Mesothelial cell of epicardium (in vitro differentiated cells): ENCODE measurements at regions not wholly inside any gene's neighbourhood (a gene's known extent, or its start where the extent isn't known, plus 50 kb on each side); places are given as distances from the start of the nearest gene placed in this dataset.

ENCODE experiments used
- DNase-seq, 2 experiments: peaks; one replicate each; pipeline ENCODE4 v3.0.0; 2021; ENCODE audit warnings: low spot score in 2 of 2; ENCODE audit not compliant: unreplicated experiment in 2 of 2
- H3K27ac Mint-ChIP-seq: 2 replicates; pipeline ENCODE4 v1.8.0; 2021; ENCODE audit warnings: mixed read lengths
- H3K27me3 Mint-ChIP-seq: 2 replicates; pipeline ENCODE4 v1.8.0; 2021; ENCODE audit warnings: low read depth, mixed read lengths
- H3K36me3 Mint-ChIP-seq: 2 replicates; pipeline ENCODE4 v1.8.0; 2021; ENCODE audit warnings: mixed read lengths
- H3K4me1 Mint-ChIP-seq: 2 replicates; pipeline ENCODE4 v1.8.0; 2021; ENCODE audit warnings: mixed read lengths
- H3K4me3 Mint-ChIP-seq: 2 replicates; pipeline ENCODE4 v1.8.0; 2021; ENCODE audit warnings: mild to moderate bottlenecking, moderate library complexity, mixed read lengths
- H3K9me3 Mint-ChIP-seq: 2 replicates; pipeline ENCODE4 v1.8.0; 2021; ENCODE audit warnings: mixed read lengths
- TF ChIP-seq, protein P1 (sequence below): fragments of 200-600 bp; sonication (generic); IDR thresholded peaks from one replicate; pipeline ENCODE4 v1.5.0; 2021; ENCODE audit warnings: antibody characterized with exemption; ENCODE audit not compliant: unreplicated experiment

DNA sequence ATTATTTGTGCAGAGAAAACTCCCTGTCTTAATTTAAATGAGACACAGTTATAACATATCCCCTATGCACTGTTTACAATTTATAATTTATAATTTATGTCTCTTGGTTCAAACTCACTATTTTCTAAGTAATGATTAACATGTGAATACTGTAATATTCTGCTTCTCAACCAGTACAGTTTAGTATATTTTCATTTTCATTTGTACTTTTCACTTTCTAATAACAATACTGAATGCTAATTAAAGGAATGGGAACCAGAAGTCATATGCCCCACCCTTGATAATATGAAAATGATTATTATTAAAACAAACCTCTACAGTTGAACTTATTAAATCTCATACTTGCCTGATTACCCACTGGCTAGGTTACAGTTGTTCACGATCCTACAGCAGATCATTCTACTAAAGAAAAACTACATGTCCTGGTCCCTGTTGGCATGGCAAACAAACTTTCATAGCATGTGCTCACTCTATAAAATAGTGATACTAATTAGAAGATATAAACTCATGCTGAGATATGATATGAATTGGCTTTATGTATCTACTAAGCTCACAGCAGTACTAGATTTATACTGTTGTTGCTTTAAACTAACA, 66.4 kb downstream of the POU5F2 start:
- no peaks in the 10 kb centered on the region for H3K36me3 Mint-ChIP-seq
- H3K4me3 Mint-ChIP-seq, result no peak overlapping the region
- H3K27ac Mint-ChIP-seq, result no peak overlapping the region
- H3K27me3 Mint-ChIP-seq, result peaks cover 2% of the 10 kb centered on the region
- no peak for DNase-seq
- H3K9me3 Mint-ChIP-seq, result peaks cover 3% of the 10 kb centered on the region
- TF ChIP-seq, protein P1, sequence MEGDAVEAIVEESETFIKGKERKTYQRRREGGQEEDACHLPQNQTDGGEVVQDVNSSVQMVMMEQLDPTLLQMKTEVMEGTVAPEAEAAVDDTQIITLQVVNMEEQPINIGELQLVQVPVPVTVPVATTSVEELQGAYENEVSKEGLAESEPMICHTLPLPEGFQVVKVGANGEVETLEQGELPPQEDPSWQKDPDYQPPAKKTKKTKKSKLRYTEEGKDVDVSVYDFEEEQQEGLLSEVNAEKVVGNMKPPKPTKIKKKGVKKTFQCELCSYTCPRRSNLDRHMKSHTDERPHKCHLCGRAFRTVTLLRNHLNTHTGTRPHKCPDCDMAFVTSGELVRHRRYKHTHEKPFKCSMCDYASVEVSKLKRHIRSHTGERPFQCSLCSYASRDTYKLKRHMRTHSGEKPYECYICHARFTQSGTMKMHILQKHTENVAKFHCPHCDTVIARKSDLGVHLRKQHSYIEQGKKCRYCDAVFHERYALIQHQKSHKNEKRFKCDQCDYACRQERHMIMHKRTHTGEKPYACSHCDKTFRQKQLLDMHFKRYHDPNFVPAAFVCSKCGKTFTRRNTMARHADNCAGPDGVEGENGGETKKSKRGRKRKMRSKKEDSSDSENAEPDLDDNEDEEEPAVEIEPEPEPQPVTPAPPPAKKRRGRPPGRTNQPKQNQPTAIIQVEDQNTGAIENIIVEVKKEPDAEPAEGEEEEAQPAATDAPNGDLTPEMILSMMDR, result no peak
- H3K4me1 Mint-ChIP-seq, result peaks cover 32% of the 10 kb centered on the region

DNA sequence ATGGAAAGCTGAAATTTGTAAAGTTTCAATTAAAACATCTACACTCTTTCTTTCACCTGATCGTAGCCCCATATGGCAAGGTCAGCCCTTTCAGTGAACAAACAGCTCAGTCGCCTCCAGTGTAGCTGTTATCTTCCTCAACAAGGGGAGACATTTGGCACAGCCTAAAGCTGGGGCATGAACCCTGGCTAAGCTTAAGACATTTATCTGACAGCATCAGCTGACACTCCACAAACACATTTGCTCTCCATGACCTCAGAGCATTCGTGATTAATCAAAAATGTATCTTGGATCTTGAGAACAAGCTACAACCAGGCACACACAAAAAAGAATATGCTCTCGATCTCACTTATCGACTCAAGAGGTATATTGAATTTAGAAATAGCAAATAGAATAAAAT, 67.3 kb downstream of the POU5F2 start:
- Mint-ChIP-seq H3K9me3 (peaks cover 3% of the 10 kb centered on the region), H3K4me3 (no peak overlapping the region), H3K27ac (no peak overlapping the region), H3K27me3 (peaks cover 3% of the 10 kb centered on the region), H3K36me3 (no peaks in the 10 kb centered on the region), H3K4me1 (peaks cover 32% of the 10 kb centered on the region)
- TF ChIP-seq, protein P1, result no peak
- DNase-seq, result no peak

DNA sequence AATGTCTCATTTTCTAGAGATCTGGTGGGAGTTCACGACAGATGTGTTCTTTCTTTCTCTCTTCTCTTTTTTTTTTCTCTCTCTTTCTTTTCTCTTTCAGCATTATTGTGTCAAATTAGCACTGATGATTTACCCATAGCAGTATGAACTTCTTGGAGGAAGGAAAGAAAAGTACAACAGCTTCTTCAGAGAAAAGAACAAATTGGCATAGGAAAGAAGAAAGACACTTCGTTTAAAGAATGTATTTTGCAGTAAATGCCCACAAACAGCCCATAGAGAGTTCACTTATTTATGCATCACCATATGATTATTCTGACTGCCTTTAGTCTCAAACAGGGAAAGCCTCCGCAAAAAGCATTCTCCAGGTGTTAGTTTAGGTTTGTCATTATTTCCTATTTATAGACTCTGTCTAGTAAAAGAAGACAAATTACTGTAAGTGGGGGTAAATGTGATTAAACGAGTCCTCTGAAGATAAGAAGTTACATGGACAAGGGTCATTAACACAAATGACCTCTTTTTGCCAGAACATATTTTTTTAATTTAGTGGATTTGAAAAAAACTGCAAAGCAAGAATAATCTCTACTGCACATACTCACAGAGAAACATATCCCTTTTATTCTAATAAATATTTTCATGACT, 68.0 kb downstream of the POU5F2 start:
- H3K4me3 Mint-ChIP-seq, result no peak overlapping the region
- H3K27ac Mint-ChIP-seq, result no peak overlapping the region
- H3K27me3 Mint-ChIP-seq, result peaks cover 3% of the 10 kb centered on the region
- peaks cover 3% of the 10 kb centered on the region for H3K9me3 Mint-ChIP-seq
- no peaks in the 10 kb centered on the region for H3K36me3 Mint-ChIP-seq
- TF ChIP-seq, protein P1, result no peak
- no peak for DNase-seq
- H3K4me1 Mint-ChIP-seq, result peaks cover 32% of the 10 kb centered on the region

DNA sequence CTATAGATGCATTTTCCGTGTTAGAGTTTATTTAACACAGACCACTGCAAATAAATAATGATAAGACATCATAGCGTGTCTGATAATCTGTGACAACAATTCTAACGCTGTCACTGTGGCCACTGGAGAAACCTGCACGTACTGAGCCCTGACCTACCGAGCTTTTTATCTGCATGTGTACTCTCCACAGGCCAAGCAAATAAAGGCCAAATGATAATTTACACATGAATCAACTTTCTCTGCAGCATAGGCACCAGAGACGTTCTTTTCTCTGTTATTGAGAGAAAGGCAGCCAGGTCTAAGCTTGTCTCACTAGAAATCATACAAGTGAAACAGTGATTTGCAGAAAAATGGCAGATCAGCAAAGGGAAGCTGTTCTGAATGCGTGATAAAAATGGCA, 75.8 kb downstream of the POU5F2 start:
- peaks cover 3% of the 10 kb centered on the region for H3K27me3 Mint-ChIP-seq
- no peak overlapping the region for H3K27ac Mint-ChIP-seq
- no peaks in the 10 kb centered on the region for H3K9me3 Mint-ChIP-seq
- DNase-seq, result no peak
- no peak overlapping the region for H3K4me3 Mint-ChIP-seq
- no peaks in the 10 kb centered on the region for H3K36me3 Mint-ChIP-seq
- H3K4me1 Mint-ChIP-seq, result peaks cover 4% of the 10 kb centered on the region
- TF ChIP-seq, protein P1, result no peak

DNA sequence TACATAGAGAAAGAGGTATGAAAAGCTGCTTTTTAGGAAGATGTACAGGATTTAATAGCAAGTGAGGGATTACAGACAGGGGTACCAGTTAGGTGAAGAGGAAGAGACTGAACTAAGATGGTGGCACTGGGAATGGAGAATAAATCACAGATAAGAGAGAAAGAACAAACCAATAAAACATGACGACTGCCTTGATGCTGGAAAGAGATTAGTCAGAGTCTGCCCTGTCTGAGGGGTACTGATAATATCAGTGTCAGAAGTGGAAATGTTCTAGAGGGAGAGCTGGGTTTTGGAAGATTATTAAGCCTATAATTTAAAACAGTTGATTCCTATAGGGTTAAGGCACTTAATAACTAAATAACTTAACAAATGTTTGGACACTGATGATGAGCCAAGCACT, 77.7 kb downstream of the NR2F1 start:
- H3K9me3 Mint-ChIP-seq, result no peaks in the 10 kb centered on the region
- no peaks in the 10 kb centered on the region for H3K4me1 Mint-ChIP-seq
- no peak for DNase-seq
- TF ChIP-seq, protein P1, result no peak
- H3K36me3 Mint-ChIP-seq, result no peaks in the 10 kb centered on the region
- no peaks in the 10 kb centered on the region for H3K27me3 Mint-ChIP-seq
- H3K4me3 Mint-ChIP-seq, result no peak overlapping the region
- no peak overlapping the region for H3K27ac Mint-ChIP-seq
